RWPE2 (cell line): ENCODE measurements at regions not wholly inside any gene's neighbourhood (a gene's known extent, or its start where the extent isn't known, plus 50 kb on each side); places are given as distances from the start of the nearest gene placed in this dataset.

Experiments
- ATAC-seq: fragments of 200-7000 bp; cut with Tn5 transposase; 3 replicates; pipeline ENCODE4 v1.9.1; 2021; ENCODE audit warnings: low read depth
- DNase-seq: peaks from one replicate; pipeline ENCODE4 v3.0.0-alpha.2; 2020; ENCODE audit warnings: low spot score
- H3K27ac ChIP-seq: fragments of 450-650 bp; 2 replicates; pipeline ENCODE4 v1.5.1; 2017; ENCODE audit warnings: mild to moderate bottlenecking; ENCODE audit not compliant: poor library complexity, severe bottlenecking
- H3K27me3 ChIP-seq: fragments of 250-450 bp; sonication (Bioruptor Pico); 2 replicates; pipeline ENCODE4 v1.5.1; 2021; ENCODE audit warnings: mild to moderate bottlenecking, moderate library complexity; ENCODE audit not compliant: insufficient read depth, poor library complexity, severe bottlenecking
- H3K36me3 ChIP-seq: fragments of 250-450 bp; sonication (Bioruptor Pico); 2 replicates; pipeline ENCODE4 v1.5.1; 2020; ENCODE audit warnings: low read depth, mild to moderate bottlenecking, moderate library complexity
- H3K4me1 ChIP-seq: fragments of 250-450 bp; sonication (Bioruptor Pico); 2 replicates; pipeline ENCODE4 v1.5.1; 2021; ENCODE audit warnings: mild to moderate bottlenecking, moderate library complexity; ENCODE audit not compliant: insufficient read depth, poor library complexity, severe bottlenecking
- H3K4me3 ChIP-seq: fragments of 250-450 bp; sonication (Bioruptor Pico); 2 replicates; pipeline ENCODE4 v1.5.1; 2021; ENCODE audit warnings: mild to moderate bottlenecking, moderate library complexity; ENCODE audit not compliant: severe bottlenecking
- H3K9me3 ChIP-seq: fragments of 250-450 bp; sonication (Bioruptor Pico); 2 replicates; pipeline ENCODE4 v1.5.1; 2021; ENCODE audit warnings: mild to moderate bottlenecking, moderate library complexity; ENCODE audit not compliant: severe bottlenecking
- TF ChIP-seq, protein P1 (sequence below): fragments of 450-650 bp; IDR thresholded peaks from one replicate; pipeline ENCODE4 v1.5.1; 2017; ENCODE audit warnings: mild to moderate bottlenecking, moderate library complexity; ENCODE audit not compliant: poor library complexity, severe bottlenecking

DNA sequence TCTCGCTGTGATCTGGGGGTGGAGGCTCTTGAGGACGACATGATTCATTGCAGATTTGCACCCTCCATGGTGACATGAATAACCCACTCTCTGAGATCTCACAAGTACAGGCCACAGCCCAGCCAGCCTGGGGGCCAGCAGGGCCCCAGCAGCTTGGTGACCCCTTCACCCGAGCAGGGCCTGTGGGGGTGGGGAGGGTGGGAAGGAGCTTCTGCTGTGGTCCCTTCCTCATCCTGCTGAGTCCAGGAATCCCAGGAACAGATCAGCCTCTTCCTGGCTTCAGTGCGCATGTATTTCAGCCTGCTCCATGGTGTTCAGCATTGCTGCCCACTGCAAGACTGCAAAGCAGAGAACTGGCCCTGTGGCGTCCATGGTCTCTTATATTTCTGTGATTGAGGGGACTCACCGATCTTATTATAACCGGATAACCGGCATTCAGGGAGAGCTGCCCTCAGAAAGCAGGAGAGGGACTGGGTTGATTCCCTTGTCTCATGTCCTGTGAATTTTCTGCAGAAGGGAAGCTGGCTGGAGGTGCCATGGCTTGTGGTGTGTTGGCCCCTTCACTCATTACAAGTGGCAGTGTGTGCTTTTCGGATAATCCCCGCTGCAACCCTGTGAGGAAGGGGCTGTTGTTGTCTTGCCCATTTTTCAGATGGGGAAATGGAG lies 118.8 kb upstream of the FRMD1 start:
- no peak for ATAC-seq
- Histone ChIP-seq H3K9me3 (no peaks in the 10 kb centered on the region), H3K4me3 (no peak overlapping the region), H3K36me3 (no peaks in the 10 kb centered on the region), H3K27me3 (peaks cover 30% of the 10 kb centered on the region), H3K27ac (no peak overlapping the region), H3K4me1 (no peaks in the 10 kb centered on the region)
- TF ChIP-seq, protein P1, sequence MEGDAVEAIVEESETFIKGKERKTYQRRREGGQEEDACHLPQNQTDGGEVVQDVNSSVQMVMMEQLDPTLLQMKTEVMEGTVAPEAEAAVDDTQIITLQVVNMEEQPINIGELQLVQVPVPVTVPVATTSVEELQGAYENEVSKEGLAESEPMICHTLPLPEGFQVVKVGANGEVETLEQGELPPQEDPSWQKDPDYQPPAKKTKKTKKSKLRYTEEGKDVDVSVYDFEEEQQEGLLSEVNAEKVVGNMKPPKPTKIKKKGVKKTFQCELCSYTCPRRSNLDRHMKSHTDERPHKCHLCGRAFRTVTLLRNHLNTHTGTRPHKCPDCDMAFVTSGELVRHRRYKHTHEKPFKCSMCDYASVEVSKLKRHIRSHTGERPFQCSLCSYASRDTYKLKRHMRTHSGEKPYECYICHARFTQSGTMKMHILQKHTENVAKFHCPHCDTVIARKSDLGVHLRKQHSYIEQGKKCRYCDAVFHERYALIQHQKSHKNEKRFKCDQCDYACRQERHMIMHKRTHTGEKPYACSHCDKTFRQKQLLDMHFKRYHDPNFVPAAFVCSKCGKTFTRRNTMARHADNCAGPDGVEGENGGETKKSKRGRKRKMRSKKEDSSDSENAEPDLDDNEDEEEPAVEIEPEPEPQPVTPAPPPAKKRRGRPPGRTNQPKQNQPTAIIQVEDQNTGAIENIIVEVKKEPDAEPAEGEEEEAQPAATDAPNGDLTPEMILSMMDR, result no peak
- no peak for DNase-seq

DNA sequence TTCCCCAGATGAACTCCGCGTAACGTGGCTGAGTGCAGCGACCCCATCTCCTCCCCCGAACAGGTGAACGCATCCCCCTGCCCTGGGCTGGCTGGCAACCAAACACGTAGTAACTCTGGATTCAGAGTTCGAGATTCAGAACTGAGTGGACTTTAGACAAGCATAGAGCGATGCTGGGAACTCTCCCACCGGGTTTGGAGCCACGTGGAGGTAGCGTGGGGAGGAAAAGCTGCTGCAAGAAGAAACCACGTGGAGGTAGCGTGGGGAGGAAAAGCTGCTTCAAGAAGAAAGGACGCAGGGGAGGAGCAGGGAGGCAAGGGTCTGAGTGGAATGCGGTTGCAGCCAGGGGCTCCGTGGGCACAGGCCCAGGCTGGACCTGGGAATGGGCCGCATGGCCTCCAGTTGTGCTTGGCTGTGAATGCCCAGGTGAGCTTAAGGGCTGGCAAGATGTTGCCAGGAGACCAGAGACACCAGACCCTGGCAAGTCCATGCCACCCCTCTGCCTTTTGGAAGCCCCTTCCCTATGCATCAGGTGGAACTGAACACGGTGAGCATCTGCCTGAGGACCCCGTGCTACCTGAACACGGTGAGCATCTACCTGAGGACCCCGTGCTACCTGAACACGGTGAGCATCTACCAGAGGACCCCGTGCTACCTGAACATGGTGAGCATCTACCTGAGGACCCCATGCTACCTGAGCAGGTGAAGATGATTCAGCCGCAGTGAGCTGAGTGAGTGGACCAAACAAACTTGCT lies 118.0 kb upstream of the FRMD1 start:
- ATAC-seq (no peak), DNase-seq (no peak)
- H3K27ac ChIP-seq, result no peak overlapping the region
- TF ChIP-seq, protein P1, result no peak
- peaks cover 37% of the 10 kb centered on the region for H3K27me3 ChIP-seq
- no peak overlapping the region for H3K4me3 ChIP-seq
- no peaks in the 10 kb centered on the region for H3K4me1 ChIP-seq
- H3K9me3 ChIP-seq, result no peaks in the 10 kb centered on the region
- H3K36me3 ChIP-seq, result no peaks in the 10 kb centered on the region

DNA sequence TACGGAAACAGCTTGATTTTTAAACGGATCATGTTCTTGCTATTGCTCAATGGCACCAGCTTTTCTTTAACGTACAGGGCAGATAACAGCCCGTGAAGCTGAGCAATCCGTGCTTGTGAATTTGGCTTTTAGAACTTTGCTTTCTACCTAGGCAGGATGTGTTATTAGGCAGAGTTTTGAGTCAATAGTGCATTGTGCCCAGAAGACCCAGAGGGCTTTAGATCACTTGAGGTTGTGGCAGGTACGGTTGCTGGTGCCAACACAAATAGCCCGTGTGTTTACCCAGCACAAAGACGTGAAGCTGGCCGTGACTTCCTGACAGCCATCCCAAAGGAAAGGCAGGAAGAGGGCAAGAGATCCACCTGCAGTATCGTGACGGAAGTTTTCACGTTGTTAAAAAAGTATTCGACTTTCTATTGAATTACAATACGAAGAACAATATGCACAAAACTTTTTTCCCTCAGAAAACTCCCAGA lies 117.4 kb upstream of the FRMD1 start:
- Histone ChIP-seq H3K27me3 (peaks cover 43% of the 10 kb centered on the region), H3K36me3 (no peaks in the 10 kb centered on the region), H3K9me3 (no peaks in the 10 kb centered on the region), H3K4me3 (no peak overlapping the region), H3K27ac (no peak overlapping the region), H3K4me1 (no peaks in the 10 kb centered on the region)
- TF ChIP-seq, protein P1, result no peak
- no peak for DNase-seq
- ATAC-seq, result peak; percentile 59

DNA sequence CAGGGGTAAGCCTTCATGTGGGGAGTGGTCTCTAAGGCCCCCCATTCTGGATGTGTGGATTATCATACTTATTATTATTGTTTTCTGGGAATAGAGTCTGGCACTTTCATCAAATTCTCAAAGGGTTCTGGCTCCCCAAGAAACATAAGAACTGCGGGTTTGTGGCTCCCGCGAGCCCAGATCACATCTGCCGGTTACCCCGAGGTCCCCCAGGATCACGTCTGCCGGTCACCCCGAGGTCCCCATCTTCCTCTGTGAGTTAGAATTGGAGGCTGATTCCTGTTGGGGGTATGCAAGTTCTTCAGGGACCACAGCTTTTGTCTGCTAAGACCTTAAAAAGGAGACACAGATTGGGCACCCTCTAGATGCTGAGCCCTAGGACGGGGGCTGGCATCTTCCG lies 116.7 kb upstream of the FRMD1 start:
- H3K4me1 ChIP-seq, result no peaks in the 10 kb centered on the region
- no peaks in the 10 kb centered on the region for H3K9me3 ChIP-seq
- DNase-seq (no peak), ATAC-seq (no peak)
- H3K27ac ChIP-seq, result no peak overlapping the region
- no peaks in the 10 kb centered on the region for H3K36me3 ChIP-seq
- H3K27me3 ChIP-seq, result peaks cover 43% of the 10 kb centered on the region
- H3K4me3 ChIP-seq, result no peak overlapping the region
- TF ChIP-seq, protein P1, result no peak
